Tibial artery (tissue), 4 donors: ENCODE measurements at regions not wholly inside any gene's neighbourhood (a gene's known extent, or its start where the extent isn't known, plus 50 kb on each side); places are given as distances from the start of the nearest gene placed in this dataset.

Experiments used
- DNase-seq, 2 donors: peaks; one replicate each; pipeline ENCODE4 v3.0.0-alpha.2; 2019
- H3K27ac ChIP-seq, 2 donors: fragments of 200-600 bp; sonication (generic) in 1 of 2; 1 replicate in 1 of 2; 2 replicates in 1 of 2; pipeline ENCODE4 v1.5.1; 2018 to 2019; ENCODE audit warnings: mild to moderate bottlenecking in 1 of 2
- H3K27me3 ChIP-seq, 2 donors: fragments of 200-600 bp; sonication (generic) in 1 of 2; one replicate each; pipeline versions ENCODE4 v1.5.1 to v1.6.0; 2016 to 2019
- H3K36me3 ChIP-seq, 3 donors: fragments of 200-600 bp; sonication (generic) in 2 of 3; one replicate each; pipeline ENCODE4 v1.5.1; 2016 to 2019; ENCODE audit warnings: mild to moderate bottlenecking in 2 of 3
- H3K4me1 ChIP-seq, 4 donors: fragments of 200-600 bp; sonication (generic) in 2 of 4; 1 replicate in 3 of 4; 2 replicates in 1 of 4; pipeline ENCODE4 v1.5.1; 2016 to 2019
- H3K4me3 ChIP-seq, 2 donors: fragments of 200-600 bp; sonication (generic) in 1 of 2; 1 replicate in 1 of 2; 2 replicates in 1 of 2; pipeline ENCODE4 v1.5.1; 2018 to 2019; ENCODE audit warnings: mild to moderate bottlenecking in 2 of 2
- H3K9me3 ChIP-seq, 3 donors: fragments of 200-600 bp; sonication (generic) in 1 of 3; one replicate each; pipeline ENCODE4 v1.5.1; 2016 to 2019
- intact Hi-C: fragments of 100-400 bp; cut with DNase I; formaldehyde crosslinking; loops from one replicate; pipeline ENCODE4 v1.15.0; 2023; ENCODE audit warnings: low total_unique reads
- TF ChIP-seq, protein P1 (sequence below), 2 experiments: fragments of 200-600 bp in 1 of 2; fragments of 450-650 bp in 1 of 2; IDR thresholded peaks; one replicate each; pipeline ENCODE4 v1.5.1; 2017 to 2019; ENCODE audit warnings: antibody characterized with exemption in 2 of 2, mild to moderate bottlenecking in 1 of 2, moderate library complexity in 1 of 2

DNA sequence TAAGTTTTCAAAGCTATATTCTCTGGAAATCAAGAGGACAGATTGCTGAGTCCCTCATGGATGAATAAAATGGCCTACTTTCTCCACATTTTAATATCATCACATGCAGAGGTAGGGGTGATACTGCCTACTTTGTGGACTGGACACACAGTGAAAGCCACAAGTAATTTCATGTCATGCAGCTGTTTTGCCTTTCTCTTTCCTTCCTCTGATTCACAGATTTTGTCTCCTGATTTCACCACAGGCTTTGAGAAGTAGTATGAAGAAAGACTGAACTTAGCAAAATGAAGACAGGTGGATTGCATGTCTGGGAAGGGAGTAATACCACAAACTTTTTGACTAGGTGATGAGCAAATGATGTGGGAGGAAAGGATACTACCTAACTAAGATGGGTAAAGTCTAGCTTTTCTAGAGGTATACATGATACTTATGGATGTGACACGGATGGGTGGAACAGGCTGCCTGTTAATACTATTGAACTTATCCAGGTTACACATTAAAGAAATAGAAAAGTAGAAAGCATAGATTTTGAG lies 478.4 kb upstream of the GOT2 start:
- intact Hi-C loops = no loop called here
- Histone ChIP-seq H3K36me3 (no peaks in the 10 kb centered on the region), H3K27ac (no peak overlapping the region), H3K4me3 (no peak overlapping the region), H3K27me3 (no peaks in the 10 kb centered on the region), H3K4me1 (peaks cover 0 to 25% (median 12%) of the 10 kb centered on the region in 4 donors), H3K9me3 (no peaks in the 10 kb centered on the region)
- TF ChIP-seq, protein P1, sequence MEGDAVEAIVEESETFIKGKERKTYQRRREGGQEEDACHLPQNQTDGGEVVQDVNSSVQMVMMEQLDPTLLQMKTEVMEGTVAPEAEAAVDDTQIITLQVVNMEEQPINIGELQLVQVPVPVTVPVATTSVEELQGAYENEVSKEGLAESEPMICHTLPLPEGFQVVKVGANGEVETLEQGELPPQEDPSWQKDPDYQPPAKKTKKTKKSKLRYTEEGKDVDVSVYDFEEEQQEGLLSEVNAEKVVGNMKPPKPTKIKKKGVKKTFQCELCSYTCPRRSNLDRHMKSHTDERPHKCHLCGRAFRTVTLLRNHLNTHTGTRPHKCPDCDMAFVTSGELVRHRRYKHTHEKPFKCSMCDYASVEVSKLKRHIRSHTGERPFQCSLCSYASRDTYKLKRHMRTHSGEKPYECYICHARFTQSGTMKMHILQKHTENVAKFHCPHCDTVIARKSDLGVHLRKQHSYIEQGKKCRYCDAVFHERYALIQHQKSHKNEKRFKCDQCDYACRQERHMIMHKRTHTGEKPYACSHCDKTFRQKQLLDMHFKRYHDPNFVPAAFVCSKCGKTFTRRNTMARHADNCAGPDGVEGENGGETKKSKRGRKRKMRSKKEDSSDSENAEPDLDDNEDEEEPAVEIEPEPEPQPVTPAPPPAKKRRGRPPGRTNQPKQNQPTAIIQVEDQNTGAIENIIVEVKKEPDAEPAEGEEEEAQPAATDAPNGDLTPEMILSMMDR (IDR thresholded peaks at IDR 0.05) = no peak
- DNase-seq = no peak

DNA sequence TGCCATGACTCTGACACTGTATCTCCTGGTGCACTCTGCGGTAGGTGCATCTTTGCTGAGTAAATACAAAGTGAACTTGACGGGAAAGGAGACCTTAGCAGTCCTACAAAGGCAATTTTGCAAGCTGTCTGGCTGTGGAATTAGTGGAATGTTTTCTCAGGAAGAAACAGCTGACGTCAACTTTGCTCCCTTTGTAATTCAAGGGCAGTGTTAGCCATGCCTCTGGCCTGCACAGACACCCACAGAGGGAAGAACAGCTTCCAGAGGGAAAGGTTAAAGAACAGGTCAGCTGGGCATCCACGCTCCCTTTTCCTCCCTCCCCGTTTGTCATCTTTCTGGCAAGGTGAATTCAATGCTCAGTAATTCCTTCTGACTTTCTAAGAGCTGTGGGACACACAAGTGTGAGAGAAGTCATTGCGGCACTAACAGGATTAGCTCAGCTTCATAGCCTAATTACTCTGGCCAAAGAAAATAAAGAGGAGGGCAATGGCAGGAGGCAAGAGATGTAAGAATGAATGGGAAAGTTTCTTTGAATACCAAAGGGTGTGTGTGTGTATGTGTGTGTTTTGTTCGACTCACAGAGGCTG lies 476.9 kb upstream of the GOT2 start:
- no peaks in the 10 kb centered on the region for H3K9me3 ChIP-seq
- no peak overlapping the region for H3K4me3 ChIP-seq
- no peak for DNase-seq
- intact Hi-C loops = no loop called here
- TF ChIP-seq, protein P1 (IDR thresholded peaks at IDR 0.05) = no peak
- H3K27me3 ChIP-seq = no peaks in the 10 kb centered on the region
- no peak overlapping the region for H3K27ac ChIP-seq
- peaks cover 0 to 25% (median 12%) of the 10 kb centered on the region in 4 donors for H3K4me1 ChIP-seq
- H3K36me3 ChIP-seq = no peaks in the 10 kb centered on the region

DNA sequence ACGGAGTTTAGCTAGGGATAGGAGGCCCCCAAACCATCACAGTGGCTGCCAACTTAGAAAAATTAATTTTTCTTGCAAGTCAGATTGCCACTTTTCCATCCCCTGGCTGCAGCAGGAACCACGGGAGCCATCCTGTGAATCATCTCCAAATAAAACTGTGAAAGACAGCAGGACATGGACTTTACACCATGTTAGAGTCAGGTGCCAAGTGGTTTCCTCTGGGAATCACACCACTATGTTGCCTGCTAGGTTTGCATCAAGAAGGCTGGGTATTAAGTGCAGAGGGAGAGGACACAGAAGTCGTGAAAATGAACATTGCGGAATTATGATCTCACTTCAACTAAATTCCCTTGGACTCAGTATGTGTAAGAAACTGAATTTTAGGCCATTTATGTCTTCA lies 471.3 kb upstream of the GOT2 start:
- no peak overlapping the region for H3K4me3 ChIP-seq
- H3K27ac ChIP-seq = no peak overlapping the region
- peaks cover 0 to 6% (median 2%) of the 10 kb centered on the region in 4 donors for H3K4me1 ChIP-seq
- TF ChIP-seq, protein P1 (IDR thresholded peaks at IDR 0.05) = no peak
- DNase-seq = no peak
- H3K27me3 ChIP-seq = no peaks in the 10 kb centered on the region
- H3K36me3 ChIP-seq = no peaks in the 10 kb centered on the region
- H3K9me3 ChIP-seq = no peaks in the 10 kb centered on the region
- intact Hi-C loops = no loop called here

DNA sequence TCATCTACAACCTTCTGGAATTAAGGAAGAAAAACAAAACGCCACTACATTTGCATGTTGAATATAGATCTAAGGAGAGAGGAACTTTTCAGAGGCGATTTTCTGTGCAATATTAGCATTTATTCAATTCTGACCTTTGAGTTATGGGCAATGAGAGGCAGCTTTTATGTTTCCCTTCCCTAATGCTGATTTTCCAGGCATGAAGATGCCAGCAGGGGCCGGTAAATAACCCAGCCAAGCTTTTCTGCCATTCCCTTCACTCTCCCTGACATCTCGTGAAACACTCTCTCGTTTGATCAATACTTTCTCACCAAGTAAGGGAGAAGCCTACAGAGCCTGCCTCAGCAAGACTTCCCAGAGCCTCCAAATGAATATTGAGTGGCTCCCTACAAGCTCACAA lies 470.5 kb upstream of the GOT2 start:
- no peak overlapping the region for H3K27ac ChIP-seq
- no peaks in the 10 kb centered on the region for H3K36me3 ChIP-seq
- H3K4me1 ChIP-seq = no peaks in the 10 kb centered on the region
- no peak for DNase-seq
- intact Hi-C loops = no loop called here
- H3K9me3 ChIP-seq = no peaks in the 10 kb centered on the region
- H3K4me3 ChIP-seq = no peak overlapping the region
- TF ChIP-seq, protein P1 (IDR thresholded peaks at IDR 0.05) = no peak
- no peaks in the 10 kb centered on the region for H3K27me3 ChIP-seq

DNA sequence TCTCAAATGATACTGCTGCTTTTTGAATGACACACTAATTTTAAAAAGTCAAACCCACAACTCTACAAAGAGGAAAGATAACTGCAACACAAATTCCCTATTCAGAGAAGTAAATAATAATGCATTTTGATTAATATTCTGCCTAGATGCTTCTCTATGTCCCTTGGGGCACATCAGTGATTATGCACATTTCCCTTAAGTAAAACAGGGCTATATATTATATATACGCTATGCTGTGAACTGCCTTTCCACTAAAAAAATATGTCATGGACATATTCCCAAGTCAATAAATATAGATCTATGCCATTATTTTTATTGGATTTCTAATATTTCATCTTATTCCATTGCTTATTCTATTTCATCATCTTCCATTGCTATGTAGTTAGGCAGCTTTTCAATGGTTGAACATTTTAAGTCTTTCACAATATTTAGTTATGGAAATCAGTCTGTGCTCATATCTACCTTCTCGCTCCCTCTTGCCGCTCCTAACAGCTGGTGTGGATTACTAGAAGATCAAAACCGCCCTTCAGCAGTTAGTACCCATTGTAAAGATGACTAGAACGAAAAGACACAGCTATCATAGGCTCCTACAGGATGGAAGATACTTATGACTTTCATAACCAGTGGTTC lies 468.2 kb upstream of the GOT2 start:
- TF ChIP-seq, protein P1 (IDR thresholded peaks at IDR 0.05) = no peak
- Histone ChIP-seq H3K4me1 (no peaks in the 10 kb centered on the region), H3K9me3 (no peaks in the 10 kb centered on the region), H3K27me3 (no peaks in the 10 kb centered on the region), H3K36me3 (no peaks in the 10 kb centered on the region), H3K27ac (no peak overlapping the region), H3K4me3 (no peak overlapping the region)
- no peak for DNase-seq
- intact Hi-C loops = no loop called here
